Ectodermal cell (in vitro differentiated cells): ENCODE measurements at regions not wholly inside any gene's neighbourhood (a gene's known extent, or its start where the extent isn't known, plus 50 kb on each side); places are given as distances from the start of the nearest gene placed in this dataset.

Experiments used
- H3K27ac ChIP-seq: 2 replicates; pipeline ENCODE4 v1.7.0; 2013; ENCODE audit warnings: mild to moderate bottlenecking, low read depth, low read length; ENCODE audit not compliant: insufficient read depth, poor library complexity, severe bottlenecking
- H3K27me3 ChIP-seq: 2 replicates; pipeline ENCODE4 v1.7.0; 2013; ENCODE audit warnings: mild to moderate bottlenecking, low read length; ENCODE audit not compliant: insufficient read depth, control insufficient read depth, poor library complexity, severe bottlenecking
- H3K36me3 ChIP-seq: one replicate; pipeline ENCODE4 v1.7.0; 2013; ENCODE audit warnings: low read length; ENCODE audit not compliant: control insufficient read depth, insufficient read depth
- H3K4me1 ChIP-seq: one replicate; pipeline ENCODE4 v1.7.0; 2013; ENCODE audit warnings: low read length; ENCODE audit not compliant: control insufficient read depth, insufficient read depth
- H3K4me3 ChIP-seq: 2 replicates; pipeline ENCODE4 v1.7.0; 2013; ENCODE audit warnings: low read depth, low read length, control low read depth; ENCODE audit not compliant: insufficient read depth
- H3K9me3 ChIP-seq: 2 replicates; pipeline ENCODE4 v1.7.0; 2013; ENCODE audit warnings: mild to moderate bottlenecking, low read length, moderate library complexity; ENCODE audit not compliant: control insufficient read depth
- WGBS, 2 experiments: methylation state at CpG; one replicate each; pipeline ENCODE4 v1.1.7; 2013; ENCODE audit warnings: missing lambda C conversion rate in 2 of 2; 5-methylcytosine and 5-hydroxymethylcytosine counted together

- Histone ChIP-seq H3K27me3 (no peaks in the 10 kb centered on the region), H3K36me3 (no peaks in the 10 kb centered on the region), H3K27ac (no peak overlapping the region), H3K9me3 (peaks cover 3% of the 10 kb centered on the region), H3K4me3 (no peak overlapping the region), H3K4me1 (no peaks in the 10 kb centered on the region)
- 87 to 98% methylated on average over 1 to 3 of the region's 3 CpGs for WGBS, 2 experiments
Measured at GRCh38 chr2:220341014-220341413, 713.6 kb downstream of the SLC4A3 start.

- H3K4me3 ChIP-seq: no peak overlapping the region
- no peaks in the 10 kb centered on the region for H3K4me1 ChIP-seq
- 100% methylated on average over 1 of the region's 1 CpG; no CpG with 5 or more reads in 1 of the 2 experiments for WGBS, 2 experiments
- H3K36me3 ChIP-seq: no peaks in the 10 kb centered on the region
- peaks cover 3% of the 10 kb centered on the region for H3K9me3 ChIP-seq
- H3K27ac ChIP-seq: no peak overlapping the region
- H3K27me3 ChIP-seq: no peaks in the 10 kb centered on the region
Measured at GRCh38 chr2:220346919-220347318, 719.5 kb downstream of the SLC4A3 start.

GRCh38 chr2:220347626-220348025 lies 720.2 kb downstream of the SLC4A3 start:
- Histone ChIP-seq H3K9me3 (peaks cover 3% of the 10 kb centered on the region), H3K27me3 (no peaks in the 10 kb centered on the region), H3K4me3 (no peak overlapping the region), H3K27ac (no peak overlapping the region), H3K4me1 (no peaks in the 10 kb centered on the region), H3K36me3 (no peaks in the 10 kb centered on the region)
- 83 to 98% methylated on average over 2 of the region's 2 CpGs for WGBS, 2 experiments

GRCh38 chr2:220348206-220348605 lies 720.8 kb downstream of the SLC4A3 start:
- no peak overlapping the region for H3K27ac ChIP-seq
- no peaks in the 10 kb centered on the region for H3K9me3 ChIP-seq
- H3K4me3 ChIP-seq: no peak overlapping the region
- 94 to 100% methylated on average over 2 of the region's 2 CpGs for WGBS, 2 experiments
- no peaks in the 10 kb centered on the region for H3K36me3 ChIP-seq
- no peaks in the 10 kb centered on the region for H3K27me3 ChIP-seq
- H3K4me1 ChIP-seq: no peaks in the 10 kb centered on the region

- Histone ChIP-seq H3K4me3 (no peak overlapping the region), H3K4me1 (no peaks in the 10 kb centered on the region), H3K27ac (no peak overlapping the region), H3K36me3 (no peaks in the 10 kb centered on the region), H3K9me3 (no peaks in the 10 kb centered on the region), H3K27me3 (no peaks in the 10 kb centered on the region)
Measured at GRCh38 chr2:220353897-220354296, 726.5 kb downstream of the SLC4A3 start.

GRCh38 chr2:220356076-220356475 lies 728.6 kb downstream of the SLC4A3 start:
- Histone ChIP-seq H3K36me3 (no peaks in the 10 kb centered on the region), H3K27me3 (no peaks in the 10 kb centered on the region), H3K27ac (no peak overlapping the region), H3K9me3 (no peaks in the 10 kb centered on the region), H3K4me1 (no peaks in the 10 kb centered on the region), H3K4me3 (no peak overlapping the region)
- whole genome bisulfite sequencing, 2 experiments: 80% methylated on average over 1 of the region's 1 CpG; no CpG with 5 or more reads in 1 of the 2 experiments

GRCh38 chr2:220365023-220365422 lies 737.6 kb downstream of the SLC4A3 start:
- 88 to 92% methylated on average over 1 to 2 of the region's 2 CpGs for WGBS, 2 experiments
- no peaks in the 10 kb centered on the region for H3K27me3 ChIP-seq
- H3K4me1 ChIP-seq: no peaks in the 10 kb centered on the region
- H3K4me3 ChIP-seq: no peak overlapping the region
- H3K9me3 ChIP-seq: no peaks in the 10 kb centered on the region
- no peaks in the 10 kb centered on the region for H3K36me3 ChIP-seq
- H3K27ac ChIP-seq: no peak overlapping the region

GRCh38 chr2:220366765-220367164 lies 739.3 kb downstream of the SLC4A3 start:
- Histone ChIP-seq H3K36me3 (no peaks in the 10 kb centered on the region), H3K4me3 (no peak overlapping the region), H3K4me1 (no peaks in the 10 kb centered on the region), H3K27me3 (no peaks in the 10 kb centered on the region), H3K27ac (no peak overlapping the region), H3K9me3 (no peaks in the 10 kb centered on the region)
- WGBS, 2 experiments: no CpG with 5 or more reads among the region's 1 CpG

- Histone ChIP-seq H3K4me3 (no peak overlapping the region), H3K9me3 (no peaks in the 10 kb centered on the region), H3K4me1 (no peaks in the 10 kb centered on the region), H3K36me3 (no peaks in the 10 kb centered on the region), H3K27me3 (no peaks in the 10 kb centered on the region), H3K27ac (no peak overlapping the region)
Measured at GRCh38 chr2:220370764-220371163, 743.3 kb downstream of the SLC4A3 start.

- H3K27me3 ChIP-seq: no peaks in the 10 kb centered on the region
- no peaks in the 10 kb centered on the region for H3K9me3 ChIP-seq
- no peak overlapping the region for H3K27ac ChIP-seq
- no peaks in the 10 kb centered on the region for H3K36me3 ChIP-seq
- no peaks in the 10 kb centered on the region for H3K4me1 ChIP-seq
- H3K4me3 ChIP-seq: no peak overlapping the region
- 91 to 100% methylated on average over 2 of the region's 2 CpGs for WGBS, 2 experiments
Measured at GRCh38 chr2:220371211-220371610, 743.8 kb downstream of the SLC4A3 start.

- no peaks in the 10 kb centered on the region for H3K36me3 ChIP-seq
- 89 to 92% methylated on average over 1 to 2 of the region's 2 CpGs for WGBS, 2 experiments
- H3K4me1 ChIP-seq: no peaks in the 10 kb centered on the region
- H3K27me3 ChIP-seq: no peaks in the 10 kb centered on the region
- no peaks in the 10 kb centered on the region for H3K9me3 ChIP-seq
- no peak overlapping the region for H3K27ac ChIP-seq
- H3K4me3 ChIP-seq: no peak overlapping the region
Measured at GRCh38 chr2:220373878-220374277, 746.4 kb downstream of the SLC4A3 start.
